ENCODE measurements at regions not wholly inside any gene's neighbourhood (a gene's known extent, or its start where the extent isn't known, plus 50 kb on each side); places are given as distances from the start of the nearest gene placed in this dataset.

DNA sequence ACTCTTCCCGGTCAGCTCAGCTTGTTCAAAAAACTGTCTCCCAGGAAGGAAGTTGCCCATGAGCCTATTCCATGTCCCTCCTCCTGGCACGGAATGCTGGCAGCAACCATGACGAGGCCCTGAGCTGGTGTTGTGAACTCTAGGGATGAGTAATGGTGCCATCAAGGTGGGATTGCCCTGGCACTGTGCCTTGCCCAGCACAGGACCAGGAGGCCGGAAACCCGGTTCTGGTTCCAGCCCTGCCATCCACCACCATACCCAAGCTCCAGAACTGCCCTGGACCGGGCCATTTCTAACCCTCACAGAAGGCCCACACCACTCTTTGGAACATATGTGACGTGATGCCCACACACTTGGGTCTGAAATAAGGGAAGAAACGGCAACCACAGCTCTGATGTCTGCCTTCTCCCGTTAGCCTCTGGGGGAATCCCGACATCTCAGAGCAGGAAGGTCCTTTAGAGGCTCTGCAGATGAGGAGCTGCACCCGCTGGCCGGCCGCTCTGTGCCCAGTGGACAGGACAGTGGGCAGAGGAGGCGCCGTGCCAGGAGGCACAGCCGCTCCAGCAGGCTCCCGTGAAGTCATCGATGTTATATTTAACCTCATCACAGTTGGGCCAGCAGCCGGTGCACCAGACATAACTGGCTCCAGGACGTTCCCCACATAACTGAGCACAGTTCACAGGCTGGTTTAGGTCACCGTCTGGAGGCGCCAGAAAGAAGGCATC lies 462.1 kb upstream of the ID2 start:
- TF ChIP-seq NR2C1 (IDR thresholded peaks at IDR 0.05), result no peak
- TF ChIP-seq NR2C1 (tag; IDR thresholded peaks at IDR 0.05), result no peak
- TF ChIP-seq CTCF (IDR thresholded peaks at IDR 0.05 in 2 of 3, conservative IDR thresholded peaks at IDR 0.05 in 1 of 3; ENCODE audit: insufficient read depth in 2 of 3, low read depth in 1 of 3, low read length in 3 of 3), result no peak
- TF ChIP-seq, protein P1, sequence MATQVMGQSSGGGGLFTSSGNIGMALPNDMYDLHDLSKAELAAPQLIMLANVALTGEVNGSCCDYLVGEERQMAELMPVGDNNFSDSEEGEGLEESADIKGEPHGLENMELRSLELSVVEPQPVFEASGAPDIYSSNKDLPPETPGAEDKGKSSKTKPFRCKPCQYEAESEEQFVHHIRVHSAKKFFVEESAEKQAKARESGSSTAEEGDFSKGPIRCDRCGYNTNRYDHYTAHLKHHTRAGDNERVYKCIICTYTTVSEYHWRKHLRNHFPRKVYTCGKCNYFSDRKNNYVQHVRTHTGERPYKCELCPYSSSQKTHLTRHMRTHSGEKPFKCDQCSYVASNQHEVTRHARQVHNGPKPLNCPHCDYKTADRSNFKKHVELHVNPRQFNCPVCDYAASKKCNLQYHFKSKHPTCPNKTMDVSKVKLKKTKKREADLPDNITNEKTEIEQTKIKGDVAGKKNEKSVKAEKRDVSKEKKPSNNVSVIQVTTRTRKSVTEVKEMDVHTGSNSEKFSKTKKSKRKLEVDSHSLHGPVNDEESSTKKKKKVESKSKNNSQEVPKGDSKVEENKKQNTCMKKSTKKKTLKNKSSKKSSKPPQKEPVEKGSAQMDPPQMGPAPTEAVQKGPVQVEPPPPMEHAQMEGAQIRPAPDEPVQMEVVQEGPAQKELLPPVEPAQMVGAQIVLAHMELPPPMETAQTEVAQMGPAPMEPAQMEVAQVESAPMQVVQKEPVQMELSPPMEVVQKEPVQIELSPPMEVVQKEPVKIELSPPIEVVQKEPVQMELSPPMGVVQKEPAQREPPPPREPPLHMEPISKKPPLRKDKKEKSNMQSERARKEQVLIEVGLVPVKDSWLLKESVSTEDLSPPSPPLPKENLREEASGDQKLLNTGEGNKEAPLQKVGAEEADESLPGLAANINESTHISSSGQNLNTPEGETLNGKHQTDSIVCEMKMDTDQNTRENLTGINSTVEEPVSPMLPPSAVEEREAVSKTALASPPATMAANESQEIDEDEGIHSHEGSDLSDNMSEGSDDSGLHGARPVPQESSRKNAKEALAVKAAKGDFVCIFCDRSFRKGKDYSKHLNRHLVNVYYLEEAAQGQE (IDR thresholded peaks at IDR 0.05; ENCODE audit: borderline replicate concordance), result no peak
- TF ChIP-seq, protein P1 (CRISPR knock-in tag; IDR thresholded peaks at IDR 0.05; ENCODE audit: low read depth), result no peak
- TF ChIP-seq YY1 (IDR thresholded peaks at IDR 0.05; ENCODE audit: borderline replicate concordance in 1 of 3, control insufficient read depth in 1 of 3, extremely low read depth in 1 of 3, insufficient read depth in 3 of 3, insufficient read length in 1 of 3, insufficient replicate concordance in 2 of 3, low read depth in 1 of 3, low read length in 2 of 3), result no peak
- no peak for TF ChIP-seq SIN3A (IDR thresholded peaks at IDR 0.05; ENCODE audit: borderline replicate concordance in 2 of 2, control insufficient read depth in 1 of 2, low read depth in 2 of 2, low read length in 2 of 2)
- TF ChIP-seq PHF8 (IDR thresholded peaks at IDR 0.05; ENCODE audit: borderline replicate concordance, low read length), result no peak
- TF ChIP-seq BHLHE40 (IDR thresholded peaks at IDR 0.05; ENCODE audit: low read length), result no peak
- TF ChIP-seq SMARCB1 (IDR thresholded peaks at IDR 0.05; ENCODE audit: insufficient read length, low read depth), result no peak
- TF ChIP-seq BRCA1 (IDR thresholded peaks at IDR 0.05), result no peak
- TF ChIP-seq BRCA1 (CRISPR knock-in tag; IDR thresholded peaks at IDR 0.05), result no peak
- no peak for TF ChIP-seq CEBPZ (IDR thresholded peaks at IDR 0.05; ENCODE audit: borderline replicate concordance, low read depth, low read length)
- no peak for TF ChIP-seq CBX2 (IDR thresholded peaks at IDR 0.05; ENCODE audit: insufficient read depth, low read length, poor library complexity, severe bottlenecking)

Measured in K562 (cell line).